Stomach (tissue), 4 donors: ENCODE measurements at regions not wholly inside any gene's neighbourhood (a gene's known extent, or its start where the extent isn't known, plus 50 kb on each side); places are given as distances from the start of the nearest gene placed in this dataset.

ENCODE experiments used
- EP300 ChIP-seq: sonication (generic); formaldehyde crosslinking; IDR thresholded peaks from one replicate; pipeline ENCODE4 v1.6.1; 2017; ENCODE audit warnings: antibody characterized with exemption
- POLR2A ChIP-seq, 4 donors: fragments of 450-650 bp; IDR thresholded peaks; one replicate each; pipeline ENCODE4 v1.6.1; 2016; ENCODE audit warnings: antibody characterized with exemption in 4 of 4, control low read depth in 2 of 4, mild to moderate bottlenecking in 1 of 4, moderate library complexity in 1 of 4
- POLR2AphosphoS5 ChIP-seq, 3 donors: sonication (generic); formaldehyde crosslinking; IDR thresholded peaks; one replicate each; pipeline ENCODE4 v1.6.1; 2016; ENCODE audit warnings: antibody characterized with exemption in 3 of 3
- TF ChIP-seq, protein P1 (sequence below), 7 experiments: fragments of 450-650 bp in 4 of 7; fragments of 200-600 bp in 3 of 7; sonication (generic) in 3 of 7; IDR thresholded peaks; one replicate each; pipeline ENCODE4 v1.5.1; 2016 to 2019; ENCODE audit warnings: antibody characterized with exemption in 7 of 7, control low read depth in 2 of 7, mild to moderate bottlenecking in 1 of 7

DNA sequence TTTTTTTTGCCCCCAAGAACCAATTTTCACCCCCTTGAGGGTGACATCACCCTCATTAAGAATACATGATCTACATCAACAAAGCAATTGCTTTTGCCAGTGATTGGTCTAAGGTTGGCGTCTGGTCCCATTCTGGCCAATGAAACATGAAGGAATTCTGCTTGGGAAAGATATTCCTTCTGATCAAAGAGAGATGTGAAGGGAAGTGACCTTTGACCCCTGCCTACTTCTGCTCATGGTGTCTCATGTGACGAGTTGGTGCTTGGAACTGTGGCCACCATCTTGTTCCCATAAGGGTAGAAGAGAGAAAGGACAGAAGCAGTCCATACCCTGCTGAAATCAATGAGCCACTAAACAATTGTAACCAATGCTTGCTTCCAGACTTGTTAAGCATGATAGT is 85.1 kb downstream of the LBH start:
- TF ChIP-seq POLR2AphosphoS5 (IDR thresholded peaks at IDR 0.05) (no peak), POLR2A (IDR thresholded peaks at IDR 0.05) (no peak), EP300 (no peak)
- TF ChIP-seq, protein P1, sequence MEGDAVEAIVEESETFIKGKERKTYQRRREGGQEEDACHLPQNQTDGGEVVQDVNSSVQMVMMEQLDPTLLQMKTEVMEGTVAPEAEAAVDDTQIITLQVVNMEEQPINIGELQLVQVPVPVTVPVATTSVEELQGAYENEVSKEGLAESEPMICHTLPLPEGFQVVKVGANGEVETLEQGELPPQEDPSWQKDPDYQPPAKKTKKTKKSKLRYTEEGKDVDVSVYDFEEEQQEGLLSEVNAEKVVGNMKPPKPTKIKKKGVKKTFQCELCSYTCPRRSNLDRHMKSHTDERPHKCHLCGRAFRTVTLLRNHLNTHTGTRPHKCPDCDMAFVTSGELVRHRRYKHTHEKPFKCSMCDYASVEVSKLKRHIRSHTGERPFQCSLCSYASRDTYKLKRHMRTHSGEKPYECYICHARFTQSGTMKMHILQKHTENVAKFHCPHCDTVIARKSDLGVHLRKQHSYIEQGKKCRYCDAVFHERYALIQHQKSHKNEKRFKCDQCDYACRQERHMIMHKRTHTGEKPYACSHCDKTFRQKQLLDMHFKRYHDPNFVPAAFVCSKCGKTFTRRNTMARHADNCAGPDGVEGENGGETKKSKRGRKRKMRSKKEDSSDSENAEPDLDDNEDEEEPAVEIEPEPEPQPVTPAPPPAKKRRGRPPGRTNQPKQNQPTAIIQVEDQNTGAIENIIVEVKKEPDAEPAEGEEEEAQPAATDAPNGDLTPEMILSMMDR (IDR thresholded peaks at IDR 0.05): no peak
